Brain microvascular endothelial cell (primary cell): ENCODE measurements at regions not wholly inside any gene's neighbourhood (a gene's known extent, or its start where the extent isn't known, plus 50 kb on each side); places are given as distances from the start of the nearest gene placed in this dataset.
"Not testable (repeated sequence)": the region's sequence is repeated elsewhere in the genome, so short reads cannot be mapped to it uniquely, and the experiment has no call there.

Source experiments
- DNase-seq: peaks from one replicate; pipeline ENCODE4 v3.0.0-alpha.2; 2020
- H3K27ac ChIP-seq: fragments of 250-450 bp; sonication (Bioruptor Pico); 2 replicates; pipeline ENCODE4 v1.5.1; 2020; ENCODE audit warnings: mild to moderate bottlenecking, moderate library complexity
- H3K27me3 ChIP-seq: fragments of 250-450 bp; sonication (Bioruptor Pico); replicated peaks from 2 replicates; pipeline ENCODE4 v1.5.1; 2020; ENCODE audit warnings: mild to moderate bottlenecking
- H3K36me3 ChIP-seq: fragments of 250-450 bp; sonication (Bioruptor Pico); replicated peaks from 2 replicates; pipeline ENCODE4 v1.5.1; 2020; ENCODE audit warnings: mild to moderate bottlenecking
- H3K4me3 ChIP-seq: 2 replicates; pipeline ENCODE4 v1.5.1; 2011; ENCODE audit warnings: low read depth, mild to moderate bottlenecking, control low read depth, low read length, moderate library complexity
- CTCF ChIP-seq: IDR thresholded peaks from 2 replicates; pipeline ENCODE4 v1.5.1; 2011; ENCODE audit warnings: low read depth, mild to moderate bottlenecking, moderate library complexity, low read length, control low read depth, inconsistent platforms; ENCODE audit errors: missing control alignments
- in situ Hi-C: cut with HindIII; loops from 2 replicates; pipeline ENCODE4 v1.10.0; 2017; ENCODE audit warnings: low sequenced_read_pairs, low pct_ligation_motif_present

GRCh38 chr3:186440891-186441290, 78.9 kb upstream of the DGKG start:
- Histone ChIP-seq H3K27me3 (peaks cover 8% of the 10 kb centered on the region), H3K4me3 (no peak overlapping the region), H3K36me3 (no peaks in the 10 kb centered on the region), H3K27ac (no peak overlapping the region)
- DNase-seq: no peak
- no peak for TF ChIP-seq CTCF
- in situ Hi-C loops: no loop called here

GRCh38 chr3:186439725-186440124, 77.7 kb upstream of the DGKG start:
- no peak for TF ChIP-seq CTCF
- no peak overlapping the region for H3K27ac ChIP-seq
- DNase-seq: no peak
- H3K36me3 ChIP-seq: no peaks in the 10 kb centered on the region
- in situ Hi-C loops: no loop called here
- no peaks in the 10 kb centered on the region for H3K27me3 ChIP-seq
- H3K4me3 ChIP-seq: no peak overlapping the region

GRCh38 chr3:186435332-186435731, 73.3 kb upstream of the DGKG start:
- H3K27ac ChIP-seq, H3K36me3 ChIP-seq, DNase-seq, H3K4me3 ChIP-seq, in situ Hi-C loops, H3K27me3 ChIP-seq: not testable (repeated sequence)

- in situ Hi-C loops: no loop called here
- Histone ChIP-seq H3K4me3 (no peak overlapping the region), H3K27ac (no peak overlapping the region), H3K36me3 (no peaks in the 10 kb centered on the region), H3K27me3 (no peaks in the 10 kb centered on the region)
- DNase-seq: no peak
- TF ChIP-seq CTCF: no peak
Observed at GRCh38 chr3:186432944-186433732, 71.1 kb upstream of the DGKG start.

GRCh38 chr3:186432189-186432588, 70.2 kb upstream of the DGKG start:
- in situ Hi-C loops: no loop called here
- Histone ChIP-seq H3K36me3 (no peaks in the 10 kb centered on the region), H3K27me3 (no peaks in the 10 kb centered on the region), H3K4me3 (no peak overlapping the region), H3K27ac (no peak overlapping the region)
- no peak for TF ChIP-seq CTCF
- no peak for DNase-seq

- in situ Hi-C loops: no loop called here
- Histone ChIP-seq H3K4me3 (no peak overlapping the region), H3K36me3 (no peaks in the 10 kb centered on the region), H3K27me3 (no peaks in the 10 kb centered on the region), H3K27ac (no peak overlapping the region)
- TF ChIP-seq CTCF: no peak
- peak; percentile 78 for DNase-seq
Observed at GRCh38 chr3:186427627-186428281, 65.7 kb upstream of the DGKG start.
